GM18873 (cell line): ENCODE measurements at regions not wholly inside any gene's neighbourhood (a gene's known extent, or its start where the extent isn't known, plus 50 kb on each side); places are given as distances from the start of the nearest gene placed in this dataset.

Source experiments
- ATAC-seq: cut with Tn5 transposase; IDR thresholded peaks from one replicate; pipeline ENCODE4 v1.9.1; 2021; ENCODE audit warnings: mild to moderate bottlenecking, moderate library complexity, moderate number of reproducible peaks; ENCODE audit not compliant: unreplicated experiment, low FRiP score

DNA sequence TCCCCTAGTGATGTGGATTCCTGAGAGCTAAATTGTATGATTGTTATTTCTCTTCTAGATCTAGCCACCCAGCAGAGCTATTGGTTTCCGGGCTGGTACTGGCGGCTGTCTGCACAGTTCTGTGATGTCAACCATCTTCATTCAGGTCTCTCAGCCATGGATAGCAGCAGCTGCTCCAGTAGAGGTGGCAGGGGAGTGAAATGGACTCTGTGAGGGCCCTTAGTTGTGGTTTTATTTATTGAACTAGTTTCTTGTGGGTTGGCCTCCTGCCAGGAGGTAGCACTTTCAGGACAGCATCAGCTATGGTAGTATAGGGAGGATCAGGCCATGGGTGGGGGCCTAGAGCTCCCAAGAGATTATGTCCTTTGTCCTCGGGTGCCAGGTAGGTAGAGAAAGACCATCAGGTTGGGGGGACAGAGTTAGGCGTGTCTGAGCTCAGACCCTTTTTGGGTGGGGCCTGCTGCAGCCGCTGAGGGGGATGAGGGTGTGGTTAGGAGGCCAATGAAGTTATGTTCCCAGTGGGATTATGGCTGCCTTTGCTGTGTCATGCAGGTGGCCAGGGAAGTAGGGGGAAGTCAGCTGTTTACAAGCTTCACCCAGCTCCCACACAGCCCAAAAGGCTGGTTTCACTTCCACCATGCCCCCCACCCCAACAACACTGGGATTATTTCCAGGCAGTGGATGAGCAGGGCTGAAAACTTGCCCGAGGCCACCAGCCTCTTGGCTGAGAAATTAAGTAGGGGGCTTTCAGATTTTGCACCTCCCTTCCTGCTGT, 55.1 kb upstream of the RGS4 start:
- ATAC-seq, result no peak

DNA sequence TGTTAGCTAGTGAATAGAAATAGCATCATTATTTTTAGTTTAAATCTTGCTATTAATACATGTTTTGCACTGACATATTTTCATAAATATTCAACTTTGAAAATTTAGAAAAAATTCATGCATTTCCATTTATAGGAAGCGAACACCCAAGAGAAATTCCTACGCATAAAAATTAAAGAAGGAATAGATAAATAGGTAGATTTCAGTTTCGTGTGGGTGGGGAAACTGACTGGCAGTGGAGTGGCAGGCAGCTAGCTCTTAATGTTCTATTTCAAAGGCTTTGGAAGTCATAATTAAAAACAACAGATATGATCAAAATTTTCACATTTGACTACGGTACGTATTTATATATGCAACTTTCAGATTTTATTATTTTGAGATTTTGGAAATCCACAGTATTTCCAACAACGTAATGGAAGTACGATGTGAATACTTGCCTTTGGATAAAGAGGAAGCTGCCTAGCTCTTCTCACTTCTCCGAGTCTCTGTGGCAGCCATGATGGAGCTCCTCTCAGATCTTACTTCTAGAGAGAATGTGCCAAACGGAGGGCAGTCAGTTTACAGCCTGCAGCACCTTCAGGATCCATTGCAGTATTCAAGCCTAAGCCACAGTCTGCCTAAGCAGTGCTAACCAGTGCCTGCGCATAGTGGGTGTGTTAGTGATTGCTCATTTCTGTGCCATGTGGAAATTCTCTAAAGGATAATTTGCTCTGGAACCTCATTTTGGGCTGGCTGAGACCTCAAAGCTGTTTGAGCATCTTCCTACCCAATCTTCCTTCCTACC, 62.9 kb upstream of the RGS4 start:
- ATAC-seq, result no peak

DNA sequence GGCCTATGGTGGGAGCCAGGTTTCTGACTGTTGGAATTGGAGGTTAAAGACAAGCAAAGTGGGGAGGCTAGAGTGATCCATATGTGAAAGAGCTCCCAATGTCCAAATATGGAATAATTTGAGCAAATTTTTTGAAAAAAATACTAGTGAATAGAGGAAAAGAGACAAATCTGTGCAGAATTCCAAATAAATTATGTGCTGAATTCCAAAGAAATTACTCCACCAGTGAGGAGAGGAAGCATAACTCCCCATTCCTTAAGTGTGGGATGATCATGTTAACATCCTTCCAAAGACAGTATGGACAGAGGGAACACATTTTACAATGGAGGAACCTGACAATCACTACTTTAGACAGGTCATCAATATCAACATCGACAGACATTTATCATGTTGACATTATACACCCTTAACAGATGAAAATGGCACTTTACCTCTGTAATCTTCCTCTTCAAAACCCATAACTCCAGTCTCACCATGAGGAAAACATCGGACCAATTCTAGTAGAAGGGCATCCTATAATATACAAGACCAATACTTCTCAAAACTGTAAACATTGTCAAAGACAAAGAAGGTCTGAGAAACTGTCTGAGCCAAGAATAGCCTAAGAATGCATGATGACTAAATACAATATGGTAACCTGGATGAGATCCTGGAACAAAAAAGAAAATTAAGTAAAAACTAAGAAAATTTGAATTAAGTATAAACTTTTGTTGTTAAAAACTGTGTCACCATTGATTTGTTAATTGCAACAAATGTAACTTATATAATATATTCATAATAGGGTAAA, 71.5 kb upstream of the RGS4 start:
- no peak for ATAC-seq

DNA sequence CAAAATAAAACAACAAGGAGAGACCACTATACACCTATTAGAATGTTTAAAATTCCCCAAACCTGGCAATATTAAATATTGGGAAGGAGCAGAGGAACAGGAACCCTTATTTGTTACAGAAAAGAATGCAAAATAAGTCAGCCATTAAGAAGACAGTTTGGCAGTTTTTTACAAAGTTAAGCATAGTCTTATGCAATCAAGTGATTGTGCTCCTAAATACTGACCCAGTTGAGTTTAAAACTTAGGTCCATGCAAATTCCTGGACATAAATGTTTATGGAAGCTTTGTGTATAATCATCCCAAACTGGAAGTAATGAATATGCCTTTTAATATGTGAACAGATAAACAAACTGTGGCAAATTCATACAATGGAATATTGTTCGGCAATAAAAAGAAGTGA, 72.9 kb upstream of the RGS4 start:
- ATAC-seq, result no peak

DNA sequence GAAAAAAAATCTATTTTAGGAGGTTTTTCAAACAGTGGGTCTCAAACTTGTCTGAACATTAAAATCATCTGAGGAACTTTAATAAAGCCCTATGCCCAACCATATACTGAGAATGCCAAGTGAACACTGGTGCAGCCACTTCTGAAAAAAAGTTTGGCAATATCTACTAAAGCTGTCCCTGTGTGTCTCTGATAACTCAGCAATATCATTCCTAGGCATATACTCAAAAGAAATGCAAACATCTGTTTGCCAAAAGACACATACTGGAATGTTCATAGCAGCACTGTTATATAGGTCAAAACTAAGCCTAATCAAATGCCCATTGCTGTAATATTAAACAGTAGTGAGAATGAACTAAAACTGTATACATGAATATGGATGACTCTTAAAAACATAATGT, 74.2 kb upstream of the RGS4 start:
- no peak for ATAC-seq

DNA sequence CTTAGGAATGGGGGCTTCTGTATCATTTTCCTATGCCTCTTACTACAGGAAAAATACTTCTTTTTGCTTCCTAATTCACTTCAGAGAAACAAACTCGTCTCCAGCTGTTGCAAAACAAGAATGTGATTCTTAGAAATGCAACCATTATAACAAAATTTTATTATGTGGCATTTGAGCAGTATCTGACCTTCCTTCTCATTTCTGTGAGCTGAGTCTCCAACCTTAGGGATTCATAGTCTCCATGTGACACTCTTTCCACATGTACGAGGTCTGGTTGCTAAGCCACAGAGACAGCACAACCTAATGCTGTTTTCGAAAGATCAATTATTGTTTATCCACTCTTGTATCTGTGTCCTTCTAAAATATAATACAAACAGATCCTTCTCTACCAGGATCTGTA, 75.3 kb upstream of the RGS4 start:
- no peak for ATAC-seq

DNA sequence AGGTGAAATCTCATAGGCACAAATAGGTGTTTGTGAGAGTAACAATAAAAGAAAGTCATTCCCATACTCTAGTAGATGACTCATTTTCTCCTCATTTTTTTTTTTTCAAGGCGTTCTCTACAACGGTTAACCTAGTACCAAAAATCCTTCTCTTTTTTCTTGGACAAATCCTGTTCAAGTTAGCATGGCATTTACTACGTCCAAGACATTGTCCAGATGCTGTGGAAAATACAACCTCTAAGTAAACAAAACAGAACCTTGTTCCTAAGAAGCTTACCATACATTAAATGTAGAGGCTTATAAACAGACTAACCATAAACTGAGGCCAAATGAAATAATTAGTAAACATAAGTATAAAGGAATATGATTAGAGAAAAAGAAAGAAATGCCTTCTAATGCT, 76.2 kb upstream of the RGS4 start:
- ATAC-seq, result no peak

DNA sequence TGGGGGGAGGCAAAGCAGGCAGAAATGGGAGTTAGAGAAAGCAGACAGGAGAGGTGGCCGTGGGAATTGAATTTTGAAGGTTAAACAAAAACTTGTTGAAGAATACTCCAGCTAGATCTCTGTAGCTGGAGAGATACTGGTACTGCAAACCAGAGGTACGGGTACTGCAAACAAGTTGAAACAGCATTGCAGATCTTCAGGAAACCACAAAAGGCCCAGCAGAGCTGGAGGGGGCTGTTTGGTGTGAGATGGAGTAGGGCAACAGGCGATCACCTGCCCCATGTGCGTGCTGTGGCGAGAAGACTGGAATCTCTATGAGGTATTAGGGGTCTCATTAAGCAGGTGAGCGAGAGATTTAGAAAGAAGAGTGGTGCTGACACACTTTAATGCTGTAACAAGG, 77.7 kb upstream of the RGS4 start:
- ATAC-seq, result no peak

DNA sequence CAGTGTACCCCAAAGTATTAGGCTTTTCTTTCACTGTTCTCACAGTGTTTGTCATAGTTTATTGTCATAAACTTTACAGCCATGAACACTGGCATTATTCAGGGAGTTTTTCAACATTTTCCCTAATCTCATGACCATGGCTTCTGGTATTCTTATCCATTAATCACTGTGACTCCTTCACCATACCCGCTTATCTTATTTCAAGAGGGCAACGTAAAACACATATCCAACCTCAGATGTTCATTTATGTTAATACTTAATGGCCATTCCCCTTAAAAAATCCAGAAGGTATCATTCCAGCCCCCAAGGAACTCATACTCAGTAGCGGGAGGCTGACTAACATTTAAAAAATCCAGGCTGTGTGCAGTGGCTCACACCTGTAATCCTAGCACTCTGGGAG, 78.5 kb upstream of the RGS4 start:
- no peak for ATAC-seq

DNA sequence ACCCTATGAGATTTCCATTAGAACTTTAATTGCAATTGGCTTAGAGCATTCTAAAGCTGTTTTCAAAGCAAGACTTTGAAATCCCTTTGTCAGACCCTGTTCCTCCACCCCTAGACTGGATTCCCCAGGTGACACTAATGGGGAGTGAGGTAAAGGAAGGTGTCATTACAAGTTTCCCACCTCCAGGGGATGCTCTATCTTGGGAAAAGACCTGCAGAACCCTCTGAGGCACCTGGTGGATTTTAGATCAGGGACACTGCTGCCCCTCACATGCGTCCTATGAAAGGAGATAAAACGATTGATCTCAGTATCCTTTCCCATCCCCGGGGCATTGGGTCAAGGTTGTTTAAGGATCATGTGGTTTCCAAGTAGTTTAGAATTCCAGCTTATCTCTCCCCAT, 80.3 kb upstream of the RGS4 start:
- no peak for ATAC-seq

DNA sequence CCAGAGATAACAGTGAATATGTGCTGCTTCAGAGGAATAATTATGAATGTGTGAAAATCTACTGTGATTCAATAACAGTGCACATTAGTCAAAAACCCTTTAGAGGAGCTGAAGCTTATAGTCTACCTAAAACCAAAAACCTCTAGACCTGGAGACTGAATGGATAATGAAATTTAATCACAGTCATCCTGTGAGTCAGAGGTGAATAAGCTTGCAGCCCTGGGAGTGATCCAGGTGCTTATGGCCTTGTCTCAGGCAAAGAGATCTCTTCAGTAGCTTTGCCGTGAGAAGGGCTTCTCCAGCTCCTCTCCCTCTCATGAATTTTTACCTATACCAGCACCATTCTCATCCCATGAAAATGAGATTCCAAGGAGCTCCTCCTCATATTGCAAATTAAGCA, 81.3 kb upstream of the RGS4 start:
- ATAC-seq, result no peak

DNA sequence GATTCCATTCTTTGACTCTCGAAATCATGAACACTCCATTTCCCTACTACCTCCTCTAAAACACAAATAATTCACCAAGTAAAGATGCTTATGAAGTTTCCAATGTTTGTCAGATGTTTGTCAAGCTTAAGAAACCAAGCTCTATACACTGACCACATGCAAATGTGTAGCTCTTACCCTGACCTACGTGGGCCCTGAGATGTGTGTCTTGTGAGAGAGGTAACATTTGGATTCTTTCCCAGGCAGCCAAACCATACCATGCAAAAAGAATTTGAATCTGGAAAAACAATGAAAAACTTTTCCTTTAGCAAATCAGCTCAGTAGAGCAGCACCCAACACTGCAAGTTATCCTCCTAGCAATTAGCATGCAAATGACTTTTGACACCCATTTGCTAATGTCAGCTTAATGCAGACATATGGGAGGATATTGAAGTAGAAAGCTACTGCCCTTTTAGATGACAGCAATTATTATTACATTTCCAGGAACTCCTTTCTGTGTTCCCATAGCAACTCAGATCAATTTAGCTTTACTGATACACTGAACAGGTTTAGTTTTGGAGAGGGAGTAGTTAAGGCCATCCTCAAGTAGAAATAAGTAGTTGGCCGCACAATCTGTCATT, 83.2 kb upstream of the RGS4 start:
- no peak for ATAC-seq

DNA sequence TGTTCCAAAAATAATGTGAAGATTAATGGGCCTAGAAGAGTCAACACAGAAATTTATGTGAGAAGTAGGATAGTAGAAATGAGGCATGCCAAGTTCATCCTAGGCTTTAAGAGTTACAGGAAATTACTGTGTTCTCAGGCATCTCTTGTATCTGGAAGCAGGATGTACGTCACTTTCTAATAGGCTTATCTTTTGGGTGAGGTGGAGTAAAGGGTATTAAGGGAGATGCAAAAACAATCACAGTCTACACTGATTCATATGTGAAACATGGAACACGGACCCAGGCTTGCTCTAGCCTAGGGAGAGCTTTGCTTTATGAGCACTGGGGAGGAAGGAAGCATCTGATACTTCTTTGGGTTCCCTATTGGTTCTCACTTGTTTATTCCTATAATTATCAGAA, 84.5 kb upstream of the RGS4 start:
- no peak for ATAC-seq

DNA sequence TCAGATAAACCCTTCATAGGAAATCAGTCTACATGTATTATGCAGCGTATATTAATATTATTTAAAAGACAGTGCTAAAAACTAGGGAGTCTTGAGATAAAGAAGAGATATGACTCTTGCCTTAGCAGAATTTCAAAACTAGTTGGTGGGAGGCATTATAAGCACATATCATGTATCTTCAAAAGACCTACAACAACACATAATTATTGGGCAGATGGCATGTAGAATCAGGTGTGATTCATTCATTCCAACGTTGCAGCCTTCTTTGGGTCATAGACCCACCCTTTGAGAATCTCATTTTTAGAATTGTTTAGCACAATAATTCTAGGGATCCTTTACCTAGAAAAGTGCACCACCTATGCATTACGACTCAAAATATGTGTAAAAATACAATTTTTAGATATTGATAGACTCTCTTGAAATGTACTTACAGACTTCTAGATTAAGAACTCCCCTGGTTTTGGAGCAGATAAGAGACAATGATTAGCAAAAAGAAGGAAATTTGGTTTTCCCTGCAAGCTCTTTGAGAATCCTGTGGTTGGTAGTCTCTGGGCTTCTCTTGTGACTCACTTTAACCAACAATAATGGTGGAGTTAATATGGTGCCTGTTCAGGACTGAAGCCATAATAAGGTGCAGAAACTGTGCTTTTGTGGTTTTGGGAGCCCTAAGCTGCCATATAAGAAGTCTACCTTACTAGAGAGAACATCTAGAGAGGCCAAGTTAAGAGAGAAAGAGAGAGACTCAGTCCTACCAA, 85.3 kb upstream of the RGS4 start:
- no peak for ATAC-seq

DNA sequence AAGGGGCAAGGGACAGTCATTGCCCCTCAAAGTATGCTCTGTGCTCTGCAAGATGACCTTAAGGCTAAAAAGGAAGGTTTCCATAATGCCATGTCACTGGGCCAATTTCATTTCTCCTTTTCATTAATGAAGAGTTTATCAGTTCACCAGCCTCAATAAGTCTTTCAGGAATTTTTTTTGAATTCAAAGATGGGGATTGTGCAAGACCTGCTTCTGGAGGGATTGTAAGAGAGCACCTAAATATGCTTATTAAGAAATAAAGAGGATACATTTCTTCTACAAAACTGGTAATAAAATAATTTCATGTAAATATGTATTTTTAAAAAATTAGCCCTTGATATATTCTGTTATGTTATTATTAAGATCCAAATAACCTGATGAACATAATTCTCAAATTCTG, 86.8 kb upstream of the RGS4 start:
- no peak for ATAC-seq

DNA sequence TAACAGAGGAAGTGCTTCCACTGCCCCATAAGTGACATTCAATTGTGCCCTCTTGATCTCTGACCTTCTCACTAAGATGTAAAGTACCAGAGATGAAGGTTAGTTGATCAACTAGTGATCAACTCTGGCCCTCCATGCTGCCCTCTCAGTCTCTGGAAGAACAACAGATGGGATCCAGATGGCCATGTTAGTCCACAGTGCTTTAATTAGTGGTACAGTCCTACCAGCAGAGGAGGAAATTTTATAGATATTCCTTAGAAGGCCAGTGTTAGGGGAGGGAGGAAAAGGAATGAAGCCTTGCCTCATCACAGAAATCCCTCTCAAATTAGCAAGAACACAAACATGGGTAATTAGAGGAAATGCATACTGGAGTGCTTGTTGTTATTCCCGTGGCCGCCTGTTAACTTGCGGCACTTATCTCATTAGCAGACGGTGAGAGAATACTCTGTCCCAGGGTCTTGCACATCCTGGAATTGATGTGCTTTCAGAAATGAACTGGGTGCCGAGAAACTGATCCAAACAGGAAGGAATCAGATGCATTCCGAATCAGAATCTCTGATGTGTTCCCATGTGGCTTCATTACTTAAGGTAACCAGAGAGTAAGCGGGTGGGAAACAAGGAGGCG, 91.1 kb upstream of the RGS4 start:
- no peak for ATAC-seq

DNA sequence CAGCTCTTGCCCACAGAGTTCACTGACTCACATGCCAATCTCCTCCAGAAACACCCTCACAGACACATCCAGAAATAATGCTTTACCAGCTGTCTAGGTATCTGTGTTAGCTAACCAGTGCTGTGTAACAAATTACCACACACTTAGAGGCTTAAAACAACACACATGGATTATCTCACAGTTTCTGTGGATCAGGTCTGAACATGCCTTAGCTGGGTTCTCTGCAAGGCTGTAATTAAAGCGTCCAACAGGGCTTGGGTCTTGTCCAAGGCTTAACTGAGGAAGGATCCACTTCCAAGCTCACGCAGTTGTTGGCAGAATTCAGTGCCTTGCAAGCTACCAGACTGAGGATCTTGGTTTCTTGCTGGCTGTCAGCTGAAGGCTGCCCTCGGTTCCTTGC, 92.5 kb upstream of the RGS4 start:
- ATAC-seq, result no peak

DNA sequence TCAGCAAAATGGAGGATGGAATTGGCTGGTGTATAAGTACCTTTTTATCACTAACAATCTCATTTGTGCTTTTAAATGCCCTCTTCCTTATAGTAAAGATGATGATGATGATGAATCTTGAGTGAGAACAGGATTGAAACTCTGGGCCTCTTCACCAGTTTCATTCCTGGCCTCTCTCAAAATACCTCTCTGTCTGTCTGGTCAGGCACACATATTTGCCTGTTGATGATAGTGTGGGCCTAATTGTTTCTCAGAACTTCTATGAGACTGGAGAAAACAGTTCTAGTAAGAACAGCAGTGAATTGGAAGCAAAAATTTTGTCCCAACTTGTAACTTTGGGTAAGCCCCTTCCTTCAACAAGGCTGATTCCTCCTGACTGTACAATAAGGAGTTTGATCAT, 94.4 kb upstream of the RGS4 start:
- no peak for ATAC-seq

DNA sequence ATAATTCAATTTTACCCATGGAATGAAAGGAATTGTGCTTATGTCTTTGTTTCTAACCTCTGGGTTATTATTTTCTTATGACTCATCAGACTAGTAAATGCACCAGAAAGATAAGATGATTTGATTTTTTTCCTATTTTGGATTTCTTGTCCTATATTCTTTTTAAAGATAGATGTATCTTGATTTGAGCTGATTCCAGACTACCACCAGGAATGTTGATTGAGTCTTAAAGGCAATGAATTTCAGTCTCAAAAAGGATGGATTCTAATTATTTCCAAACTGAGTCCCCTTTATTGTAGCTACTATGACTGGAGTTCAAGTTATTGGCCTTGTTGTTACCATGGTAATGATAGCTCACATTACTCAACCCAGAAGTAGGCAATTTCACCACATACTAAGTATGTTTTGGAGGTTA, 95.8 kb upstream of the RGS4 start:
- no peak for ATAC-seq

DNA sequence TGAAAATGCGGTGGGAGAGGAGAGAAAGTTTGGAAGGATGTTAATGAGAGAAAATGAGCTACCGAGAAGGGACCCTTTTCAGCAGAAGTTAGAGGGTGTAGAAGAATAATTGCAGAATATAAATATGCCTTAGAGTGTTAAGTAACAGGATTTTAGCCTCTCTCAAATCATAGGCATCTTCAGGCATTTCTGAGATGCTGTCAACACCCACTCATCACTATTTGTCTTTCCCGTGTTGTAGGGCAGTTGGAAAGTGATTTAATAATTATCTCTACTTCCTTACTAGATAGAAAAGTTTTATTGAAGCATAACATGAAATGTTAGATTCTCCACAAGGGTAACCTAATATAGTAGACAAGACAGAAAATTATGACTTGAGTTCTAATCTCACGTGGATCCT, 96.4 kb upstream of the RGS4 start:
- no peak for ATAC-seq
